SHP77 treated with DMSO at 0.1 percent for 48 hours (cell line): ENCODE measurements at regions not wholly inside any gene's neighbourhood (a gene's known extent, or its start where the extent isn't known, plus 50 kb on each side); places are given as distances from the start of the nearest gene placed in this dataset.
"Not testable (repeated sequence)": the region's sequence is repeated elsewhere in the genome, so short reads cannot be mapped to it uniquely, and the experiment has no call there.

Experiments used
- DNase-seq: peaks from one replicate; lab custom pipeline; 2025; lab: John Stamatoyannopoulos, UW

- no peak for DNase-seq
Measured at GRCh38 chr4:95898226-95898625, 58.3 kb downstream of the PDHA2 start.

- no peak for DNase-seq
Measured at GRCh38 chr4:95909211-95909610, 69.3 kb downstream of the PDHA2 start.

GRCh38 chr4:95910749-95911148, 70.9 kb downstream of the PDHA2 start:
- DNase-seq = no peak

GRCh38 chr4:95921470-95921869, 81.6 kb downstream of the PDHA2 start:
- no peak for DNase-seq

GRCh38 chr4:95929448-95930064, 89.7 kb downstream of the PDHA2 start:
- DNase-seq = no peak

- DNase-seq = no peak
Measured at GRCh38 chr4:95939141-95939540, 99.2 kb downstream of the PDHA2 start.

GRCh38 chr4:95949136-95949765, 109.4 kb downstream of the PDHA2 start:
- no peak for DNase-seq

- DNase-seq = no peak
Measured at GRCh38 chr4:95949808-95950207, 109.9 kb downstream of the PDHA2 start.

- not testable (repeated sequence) for DNase-seq
Measured at GRCh38 chr4:95952538-95952937, 112.6 kb downstream of the PDHA2 start.

GRCh38 chr4:95956094-95956493, 116.2 kb downstream of the PDHA2 start:
- DNase-seq = no peak

GRCh38 chr4:95957054-95957453, 117.2 kb downstream of the PDHA2 start:
- DNase-seq = no peak

GRCh38 chr4:95957759-95958158, 117.9 kb downstream of the PDHA2 start:
- DNase-seq = no peak

- DNase-seq = no peak
Measured at GRCh38 chr4:95959182-95959581, 119.3 kb downstream of the PDHA2 start.

- DNase-seq = no peak
Measured at GRCh38 chr4:95959633-95960032, 119.7 kb downstream of the PDHA2 start.

- no peak for DNase-seq
Measured at GRCh38 chr4:95963456-95963855, 123.6 kb downstream of the PDHA2 start.

GRCh38 chr4:95979961-95980876, 140.3 kb downstream of the PDHA2 start:
- DNase-seq = no peak

- DNase-seq = no peak
Measured at GRCh38 chr4:95980877-95981360, 141.0 kb downstream of the PDHA2 start.

GRCh38 chr4:95981591-95981990, 141.7 kb downstream of the PDHA2 start:
- DNase-seq = no peak

GRCh38 chr4:95982516-95982915, 142.6 kb downstream of the PDHA2 start:
- DNase-seq = no peak

GRCh38 chr4:95984081-95984480, 144.2 kb downstream of the PDHA2 start:
- no peak for DNase-seq

- DNase-seq = no peak
Measured at GRCh38 chr4:95985051-95985450, 145.2 kb downstream of the PDHA2 start.

GRCh38 chr4:95985791-95986550, 146.1 kb downstream of the PDHA2 start:
- DNase-seq = no peak
